Adrenal gland (tissue), 9 donors: ENCODE measurements at regions not wholly inside any gene's neighbourhood (a gene's known extent, or its start where the extent isn't known, plus 50 kb on each side); places are given as distances from the start of the nearest gene placed in this dataset.
A peak's percentile ranks its signal among the peaks of the same experiment; 100 is the strongest.

Experiments
- DNase-seq, 7 donors: peaks; one replicate each; pipeline ENCODE4 v3.0.0-alpha.2; 2019 to 2020
- H3K27ac ChIP-seq, 5 donors: fragments of 200-600 bp; sonication (generic) in 4 of 5; 1 replicate in 3 of 5; 2 replicates in 2 of 5; pipeline versions ENCODE4 v1.5.1 to v1.8.0; 2016 to 2020; ENCODE audit warnings: mild to moderate bottlenecking in 1 of 5
- H3K27me3 ChIP-seq: fragments of 200-600 bp; 2 replicates; pipeline ENCODE4 v1.8.0; 2021
- H3K36me3 ChIP-seq, 2 donors: fragments of 200-600 bp; replicated peaks in 1 of 2; 1 replicate in 1 of 2; 2 replicates in 1 of 2; pipeline versions ENCODE4 v1.5.1 to v1.8.0; 2018 to 2022
- H3K4me1 ChIP-seq, 2 donors: fragments of 200-600 bp; replicated peaks in 1 of 2; 1 replicate in 1 of 2; 2 replicates in 1 of 2; pipeline versions ENCODE4 v1.5.1 to v1.8.0; 2018 to 2021
- H3K4me3 ChIP-seq, 4 donors: fragments of 200-600 bp; sonication (generic) in 3 of 4; one replicate each; pipeline ENCODE4 v1.5.1; 2016 to 2018
- H3K9me3 ChIP-seq, 3 donors: fragments of 200-600 bp; sonication (generic) in 1 of 3; replicated peaks in 1 of 3; 1 replicate in 2 of 3; 2 replicates in 1 of 3; pipeline versions ENCODE4 v1.5.1 to v1.8.0; 2016 to 2021
- POLR2A ChIP-seq, 2 donors: fragments of 450-650 bp; IDR thresholded peaks; one replicate each; pipeline ENCODE4 v1.6.1; 2017; ENCODE audit warnings: antibody characterized with exemption in 2 of 2, mild to moderate bottlenecking in 2 of 2, moderate library complexity in 1 of 2
- WGBS, 4 donors: extraction: QIAGEN DNeasy Blood & Tissue Kit in 2 of 4; methylation state at CpG; one replicate each; pipeline versions ENCODE4 v1.1.5 to v1.1.7; 2013 to 2017; 5-methylcytosine and 5-hydroxymethylcytosine counted together
- intact Hi-C, 2 donors: fragments of 100-400 bp; cut with DNase I; formaldehyde crosslinking; loops; one replicate each; pipeline versions ENCODE4 v1.14.1 to v1.15.0; 2022 to 2023
- TF ChIP-seq, protein P1 (sequence below), 6 experiments: fragments of 450-650 bp in 4 of 6; fragments of 200-600 bp in 2 of 6; sonication (generic) in 1 of 6; IDR thresholded peaks; 1 replicate in 5 of 6; 2 replicates in 1 of 6; pipeline versions ENCODE4 v1.5.1 to v1.8.0; 2016 to 2021; ENCODE audit warnings: antibody characterized with exemption in 6 of 6, mild to moderate bottlenecking in 2 of 6, moderate library complexity in 1 of 6
- donor health status: healthy with polysubstance abuse.
- donor health status: Bipolar disorder and iron deficiency.
- donor health status: DM: yes; HTN: yes; CAD: no.
- donor health status: DM: no; HTN: no; CAD: no.
- donor health status: DM: no; HTN: no; CAD: no.

DNA sequence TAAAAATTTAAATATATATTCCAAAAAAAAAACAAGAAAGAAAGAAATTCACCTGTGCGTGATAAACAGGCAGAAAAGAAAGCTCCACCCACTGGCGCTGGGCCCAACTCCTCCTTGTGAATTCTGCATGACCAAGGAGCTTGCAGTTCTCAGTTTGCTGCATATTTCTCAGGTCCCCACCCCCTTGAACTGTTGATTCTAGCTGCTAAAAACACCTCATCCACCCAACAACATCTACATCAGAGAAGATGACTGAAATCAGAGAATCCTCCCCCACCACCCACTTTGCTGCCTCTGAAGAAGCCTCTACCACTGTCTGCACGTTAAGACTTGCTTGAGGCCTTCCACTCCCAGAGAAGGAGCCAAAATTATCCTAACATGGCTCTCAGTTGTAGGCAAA, 104.8 kb downstream of the RGS2 start:
- WGBS, 4 donors = 68 to 77% (median 72%) methylated on average over 3 of the region's 3 CpGs
- no peaks in the 10 kb centered on the region for H3K36me3 ChIP-seq
- H3K4me1 ChIP-seq = no peaks in the 10 kb centered on the region
- TF ChIP-seq, protein P1, sequence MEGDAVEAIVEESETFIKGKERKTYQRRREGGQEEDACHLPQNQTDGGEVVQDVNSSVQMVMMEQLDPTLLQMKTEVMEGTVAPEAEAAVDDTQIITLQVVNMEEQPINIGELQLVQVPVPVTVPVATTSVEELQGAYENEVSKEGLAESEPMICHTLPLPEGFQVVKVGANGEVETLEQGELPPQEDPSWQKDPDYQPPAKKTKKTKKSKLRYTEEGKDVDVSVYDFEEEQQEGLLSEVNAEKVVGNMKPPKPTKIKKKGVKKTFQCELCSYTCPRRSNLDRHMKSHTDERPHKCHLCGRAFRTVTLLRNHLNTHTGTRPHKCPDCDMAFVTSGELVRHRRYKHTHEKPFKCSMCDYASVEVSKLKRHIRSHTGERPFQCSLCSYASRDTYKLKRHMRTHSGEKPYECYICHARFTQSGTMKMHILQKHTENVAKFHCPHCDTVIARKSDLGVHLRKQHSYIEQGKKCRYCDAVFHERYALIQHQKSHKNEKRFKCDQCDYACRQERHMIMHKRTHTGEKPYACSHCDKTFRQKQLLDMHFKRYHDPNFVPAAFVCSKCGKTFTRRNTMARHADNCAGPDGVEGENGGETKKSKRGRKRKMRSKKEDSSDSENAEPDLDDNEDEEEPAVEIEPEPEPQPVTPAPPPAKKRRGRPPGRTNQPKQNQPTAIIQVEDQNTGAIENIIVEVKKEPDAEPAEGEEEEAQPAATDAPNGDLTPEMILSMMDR (IDR thresholded peaks at IDR 0.05) = no peak
- no peak for TF ChIP-seq POLR2A (IDR thresholded peaks at IDR 0.05)
- intact Hi-C loops = no loop called here
- DNase-seq = peak in 1 of 7 donors; percentile 29
- no peak overlapping the region for H3K4me3 ChIP-seq
- H3K27me3 ChIP-seq = no peaks in the 10 kb centered on the region
- H3K9me3 ChIP-seq = no peaks in the 10 kb centered on the region
- no peak overlapping the region for H3K27ac ChIP-seq

DNA sequence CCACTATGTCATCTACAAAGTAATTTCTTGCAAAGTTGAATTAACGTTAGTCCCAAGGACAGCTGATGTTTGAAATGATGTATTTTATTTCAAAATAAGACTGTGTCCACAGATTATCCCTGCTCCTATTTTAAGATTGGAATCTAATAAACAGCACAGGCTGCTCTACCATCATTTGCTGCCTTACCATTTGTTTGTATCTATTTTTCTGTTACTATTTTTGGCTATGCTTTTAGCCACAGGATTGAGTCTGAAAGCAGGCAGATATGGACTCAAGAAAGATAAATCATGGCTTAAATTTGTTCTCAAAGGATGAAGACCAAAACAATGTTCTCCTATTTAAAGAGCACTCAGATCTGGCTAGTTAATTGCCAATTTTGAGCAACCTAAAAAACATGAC, 105.3 kb downstream of the RGS2 start:
- H3K27ac ChIP-seq = no peak overlapping the region

DNA sequence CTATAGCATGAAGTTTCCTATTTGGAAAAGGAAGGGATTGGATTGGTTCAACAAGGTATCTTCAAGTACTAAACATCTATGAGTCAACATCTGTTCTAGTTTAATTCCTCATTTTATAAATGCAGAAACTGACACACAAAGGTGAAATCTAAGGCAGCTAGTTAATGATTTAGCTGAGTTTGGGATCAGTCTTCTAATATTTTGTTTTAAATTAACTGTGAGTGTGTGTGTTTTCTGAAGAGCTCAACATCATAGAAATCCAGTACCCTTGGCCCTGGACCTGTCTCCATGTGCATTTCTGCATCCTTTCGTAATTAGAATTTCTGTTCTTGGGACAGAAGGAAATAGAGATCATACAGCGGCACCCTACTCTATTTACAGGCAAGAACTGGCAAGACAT, 105.9 kb downstream of the RGS2 start:
- intact Hi-C loops = no loop called here

More for the DNA sequence above, 105.3 kb downstream of the RGS2 start:
- Histone ChIP-seq H3K36me3 (no peaks in the 10 kb centered on the region), H3K4me3 (no peak overlapping the region), H3K9me3 (no peaks in the 10 kb centered on the region), H3K4me1 (no peaks in the 10 kb centered on the region), H3K27me3 (no peaks in the 10 kb centered on the region)
- no peak for DNase-seq
- TF ChIP-seq, protein P1 (IDR thresholded peaks at IDR 0.05) = no peak
- intact Hi-C loops = no loop called here
- WGBS, 4 donors = 29 to 36% (median 32%) methylated on average over 1 of the region's 1 CpG

DNA sequence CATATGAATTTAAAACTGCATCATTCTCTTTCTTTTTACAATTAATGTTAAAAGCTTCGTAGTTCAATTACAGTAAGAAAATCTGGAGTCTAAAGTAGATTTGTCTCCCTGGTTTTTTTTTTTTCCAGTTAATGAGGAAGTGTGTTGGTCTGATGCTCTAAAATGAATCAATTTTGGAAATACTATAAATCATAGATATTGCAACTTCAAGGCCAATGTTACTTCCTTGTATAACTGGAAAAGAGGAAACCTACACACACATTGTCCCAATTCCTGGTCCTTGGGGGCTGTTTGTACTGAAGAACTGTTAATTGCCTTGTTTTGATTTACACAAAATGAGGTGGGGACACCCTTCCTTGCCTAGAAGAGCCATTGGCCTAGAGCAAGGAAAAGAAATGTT, 107.2 kb downstream of the RGS2 start:
- H3K9me3 ChIP-seq = no peaks in the 10 kb centered on the region
- H3K27me3 ChIP-seq = no peaks in the 10 kb centered on the region
- 73 to 87% (median 77%) methylated on average over 1 of the region's 1 CpG for WGBS, 4 donors
- TF ChIP-seq POLR2A (IDR thresholded peaks at IDR 0.05) = no peak
- TF ChIP-seq, protein P1 (IDR thresholded peaks at IDR 0.05) = no peak
- DNase-seq = no peak
- no peak overlapping the region for H3K4me3 ChIP-seq
- no peak overlapping the region for H3K27ac ChIP-seq
- H3K36me3 ChIP-seq = no peaks in the 10 kb centered on the region
- intact Hi-C loops = no loop called here
- no peaks in the 10 kb centered on the region for H3K4me1 ChIP-seq

More for the DNA sequence above, 105.9 kb downstream of the RGS2 start:
- WGBS, 4 donors = 68 to 97% (median 96%) methylated on average over 2 of the region's 2 CpGs
- DNase-seq = no peak
- TF ChIP-seq POLR2A (IDR thresholded peaks at IDR 0.05) = no peak
- TF ChIP-seq, protein P1 (IDR thresholded peaks at IDR 0.05) = no peak
- H3K9me3 ChIP-seq = no peaks in the 10 kb centered on the region
- H3K27ac ChIP-seq = no peak overlapping the region
- no peaks in the 10 kb centered on the region for H3K27me3 ChIP-seq
- no peaks in the 10 kb centered on the region for H3K4me1 ChIP-seq
- H3K4me3 ChIP-seq = no peak overlapping the region
- no peaks in the 10 kb centered on the region for H3K36me3 ChIP-seq
